GM12892 (cell line): ENCODE measurements at regions not wholly inside any gene's neighbourhood (a gene's known extent, or its start where the extent isn't known, plus 50 kb on each side); places are given as distances from the start of the nearest gene placed in this dataset.

Source experiments
- POLR2A ChIP-seq: IDR thresholded peaks from 2 replicates; pipeline ENCODE4 v1.6.1; 2011; ENCODE audit warnings: low read depth, low read length, control low read depth
- TAF1 ChIP-seq: IDR thresholded peaks from 2 replicates; pipeline ENCODE4 v1.6.1; 2011; ENCODE audit warnings: low read depth, mild to moderate bottlenecking, control low read depth, low read length, borderline replicate concordance

- no peak for TF ChIP-seq TAF1
- TF ChIP-seq POLR2A = no peak
Measured at GRCh38 chr2:75870651-75871137, 160.0 kb upstream of the GCFC2 start.
